ENCODE measurements at regions not wholly inside any gene's neighbourhood (a gene's known extent, or its start where the extent isn't known, plus 50 kb on each side); places are given as distances from the start of the nearest gene placed in this dataset.
"Not testable (repeated sequence)": the region's sequence is repeated elsewhere in the genome, so short reads cannot be mapped to it uniquely, and the experiment has no call there.

DNA sequence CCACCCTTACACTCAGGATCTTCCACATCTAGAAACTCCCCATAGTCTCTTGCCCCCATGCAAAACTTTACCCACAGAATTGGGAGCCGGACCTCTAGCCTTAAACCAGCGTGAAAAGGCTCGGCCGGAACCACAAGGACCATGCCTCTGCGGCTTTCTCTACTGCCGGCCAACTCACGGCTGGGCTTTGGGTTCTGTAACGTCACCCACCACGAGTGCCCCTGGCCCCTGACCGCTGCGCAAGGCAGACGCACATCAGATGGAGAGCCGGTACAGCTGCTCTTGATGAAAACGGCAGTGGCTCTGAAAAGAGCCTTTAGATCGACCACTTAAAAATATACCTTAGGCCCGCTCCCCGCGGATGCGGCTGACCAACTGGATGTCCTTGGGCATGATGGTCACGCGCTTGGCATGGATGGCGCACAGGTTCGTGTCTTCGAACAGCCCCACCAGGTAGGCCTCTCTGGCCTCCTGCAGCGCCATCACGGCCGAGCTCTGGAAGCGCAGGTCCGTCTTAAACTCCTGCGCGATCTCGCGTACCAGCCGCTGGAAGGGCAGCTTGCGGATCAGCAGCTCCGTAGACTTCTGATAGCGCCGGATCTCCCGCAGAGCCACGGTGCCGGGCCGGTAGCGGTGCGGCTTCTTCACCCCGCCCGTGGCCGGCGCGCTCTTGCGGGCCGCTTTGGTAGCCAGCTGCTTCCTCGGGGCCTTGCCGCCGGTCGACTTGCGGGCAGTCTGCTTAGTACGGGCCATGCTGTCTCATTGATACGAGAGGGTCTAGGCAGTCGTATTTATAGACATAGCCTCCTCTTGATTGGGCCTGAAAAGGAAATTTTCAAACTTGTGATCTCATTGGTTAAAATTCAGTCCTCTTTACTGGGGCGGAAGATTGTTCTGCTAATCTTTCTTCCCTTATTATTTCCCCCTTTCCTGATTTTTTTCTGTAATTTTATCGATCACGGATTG, 66.3 kb downstream of the FAM72C start:
- not testable (repeated sequence) for H3K4me3 ChIP-seq (ENCODE audit: low read depth, low read length)

DNA sequence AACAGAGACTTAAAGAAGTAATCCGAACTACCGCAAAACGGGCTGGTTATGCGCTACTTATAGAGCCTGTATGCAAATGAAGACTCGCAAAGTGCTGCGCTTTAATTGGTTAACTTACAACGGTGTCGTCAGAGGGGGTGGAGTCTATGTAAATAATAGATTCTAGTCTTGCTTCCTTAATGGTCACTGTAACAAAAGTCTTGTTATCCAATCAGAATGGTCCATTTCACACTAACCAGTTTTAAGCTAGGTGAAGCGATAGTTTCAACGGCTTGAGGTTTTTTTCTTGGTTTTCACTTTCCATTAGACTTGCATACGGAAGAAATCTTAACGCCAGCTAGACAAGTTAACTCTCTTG, 67.2 kb downstream of the FAM72C start:
- H3K4me3 ChIP-seq (ENCODE audit: low read depth, low read length): not testable (repeated sequence)

DNA sequence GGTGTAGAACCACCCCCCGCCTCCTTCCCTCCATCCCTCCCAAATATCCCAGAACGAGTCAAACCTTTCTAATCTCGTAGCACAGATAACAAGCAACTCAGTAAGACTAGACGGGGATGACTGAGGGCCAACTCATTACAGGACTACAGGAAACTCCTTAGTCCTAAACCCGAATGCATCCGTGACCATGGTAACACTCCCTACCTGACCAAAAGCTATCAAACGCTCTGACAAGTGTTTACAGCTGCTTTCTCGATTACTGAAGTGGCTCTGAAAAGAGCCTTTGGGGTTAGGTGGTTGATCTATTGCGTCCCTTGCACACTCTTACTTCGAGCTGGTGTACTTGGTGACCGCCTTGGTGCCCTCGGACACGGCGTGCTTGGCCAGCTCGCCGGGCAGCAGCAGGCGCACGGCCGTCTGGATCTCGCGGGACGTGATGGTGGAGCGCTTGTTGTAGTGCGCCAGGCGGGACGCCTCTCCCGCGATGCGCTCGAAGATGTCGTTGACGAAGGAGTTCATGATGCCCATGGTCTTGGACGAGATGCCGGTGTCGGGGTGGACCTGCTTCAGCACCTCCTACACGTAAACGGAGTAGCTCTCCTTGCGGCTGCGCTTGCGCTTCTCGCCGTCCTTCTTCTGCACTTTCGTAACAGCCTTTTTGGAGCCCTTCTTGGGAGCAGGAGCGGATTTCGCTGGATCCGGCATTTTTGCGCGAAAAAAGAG, 67.7 kb downstream of the FAM72C start:
- not testable (repeated sequence) for H3K4me3 ChIP-seq (ENCODE audit: low read depth, low read length)

DNA sequence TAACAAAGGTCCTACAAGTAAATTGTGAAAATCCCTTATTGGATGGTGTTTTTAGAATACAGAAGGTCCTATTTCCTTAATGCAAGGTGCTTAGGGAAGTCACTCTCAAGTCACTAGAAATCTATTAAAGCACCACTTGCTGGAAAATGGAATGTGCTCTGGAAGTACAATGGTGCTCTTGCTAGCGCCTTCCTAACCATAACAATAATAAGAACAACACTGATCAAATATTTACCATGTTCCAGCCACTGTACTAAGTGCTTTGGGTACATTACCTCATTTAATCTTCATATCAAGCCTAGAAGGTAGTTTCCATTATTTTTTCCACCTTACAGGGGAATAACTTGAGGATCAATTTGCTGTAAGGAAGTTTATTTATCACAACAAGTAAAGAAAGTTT, 75.4 kb downstream of the FAM72C start:
- not testable (repeated sequence) for H3K4me3 ChIP-seq (ENCODE audit: low read depth, low read length)

DNA sequence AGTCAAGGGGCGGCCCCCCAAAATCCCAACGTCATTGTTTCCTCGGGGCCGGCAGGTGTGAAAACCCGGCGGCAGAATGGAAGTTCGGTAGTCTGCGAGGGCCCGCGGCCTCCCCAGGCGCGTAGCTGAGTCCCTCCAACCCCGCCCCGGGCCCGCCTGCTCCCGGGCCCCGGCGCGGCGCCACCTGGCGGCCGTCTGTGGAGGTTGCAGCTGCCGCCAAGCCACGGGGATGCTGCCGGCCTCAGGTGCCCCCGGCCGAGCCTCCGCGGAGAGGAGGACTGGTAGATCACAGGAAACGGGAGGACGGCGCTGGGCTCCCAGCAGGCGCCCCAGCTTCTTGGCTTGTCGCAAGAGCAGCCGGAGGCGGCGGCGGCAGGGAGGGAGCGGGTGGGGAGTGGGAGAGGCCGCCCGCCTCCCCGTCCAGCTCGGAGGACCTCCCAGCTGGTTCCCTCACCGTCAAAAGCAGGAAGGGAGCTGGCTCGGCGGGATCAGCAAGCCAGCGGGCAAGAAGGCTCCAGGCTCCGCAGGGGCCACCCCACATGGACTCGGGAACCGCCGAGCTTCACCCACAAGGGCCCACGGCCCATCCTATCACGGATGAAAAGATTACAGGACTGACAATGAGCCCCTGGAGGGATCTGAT, 86.7 kb downstream of the FAM72C start:
- not testable (repeated sequence) for H3K4me3 ChIP-seq (ENCODE audit: low read depth, low read length)
- TF ChIP-seq, protein P1, sequence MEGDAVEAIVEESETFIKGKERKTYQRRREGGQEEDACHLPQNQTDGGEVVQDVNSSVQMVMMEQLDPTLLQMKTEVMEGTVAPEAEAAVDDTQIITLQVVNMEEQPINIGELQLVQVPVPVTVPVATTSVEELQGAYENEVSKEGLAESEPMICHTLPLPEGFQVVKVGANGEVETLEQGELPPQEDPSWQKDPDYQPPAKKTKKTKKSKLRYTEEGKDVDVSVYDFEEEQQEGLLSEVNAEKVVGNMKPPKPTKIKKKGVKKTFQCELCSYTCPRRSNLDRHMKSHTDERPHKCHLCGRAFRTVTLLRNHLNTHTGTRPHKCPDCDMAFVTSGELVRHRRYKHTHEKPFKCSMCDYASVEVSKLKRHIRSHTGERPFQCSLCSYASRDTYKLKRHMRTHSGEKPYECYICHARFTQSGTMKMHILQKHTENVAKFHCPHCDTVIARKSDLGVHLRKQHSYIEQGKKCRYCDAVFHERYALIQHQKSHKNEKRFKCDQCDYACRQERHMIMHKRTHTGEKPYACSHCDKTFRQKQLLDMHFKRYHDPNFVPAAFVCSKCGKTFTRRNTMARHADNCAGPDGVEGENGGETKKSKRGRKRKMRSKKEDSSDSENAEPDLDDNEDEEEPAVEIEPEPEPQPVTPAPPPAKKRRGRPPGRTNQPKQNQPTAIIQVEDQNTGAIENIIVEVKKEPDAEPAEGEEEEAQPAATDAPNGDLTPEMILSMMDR (IDR thresholded peaks at IDR 0.05; ENCODE audit: borderline replicate concordance, insufficient read depth, low read depth, low read length): peak; percentile 56

DNA sequence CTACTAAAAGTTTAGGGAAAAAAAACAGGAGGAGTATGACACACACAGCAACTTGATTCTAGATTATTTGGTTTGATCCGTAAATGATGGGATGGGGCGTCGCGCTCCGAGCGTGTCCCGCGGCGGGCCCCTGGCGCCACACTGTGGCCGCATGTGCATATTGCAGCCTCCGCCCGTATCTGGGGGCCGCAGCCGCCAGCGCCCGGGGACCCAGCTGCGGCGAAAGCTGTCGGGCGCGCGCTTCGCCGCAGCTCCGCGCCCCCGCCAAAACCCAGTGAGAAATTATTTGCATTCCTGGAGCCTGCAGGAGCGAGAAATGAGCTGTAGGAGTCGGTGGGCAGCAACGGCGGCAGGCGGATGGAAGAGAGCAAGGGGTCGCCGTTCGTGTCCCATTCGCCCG, 87.3 kb downstream of the FAM72C start:
- H3K4me3 ChIP-seq (ENCODE audit: low read depth, low read length): not testable (repeated sequence)

DNA sequence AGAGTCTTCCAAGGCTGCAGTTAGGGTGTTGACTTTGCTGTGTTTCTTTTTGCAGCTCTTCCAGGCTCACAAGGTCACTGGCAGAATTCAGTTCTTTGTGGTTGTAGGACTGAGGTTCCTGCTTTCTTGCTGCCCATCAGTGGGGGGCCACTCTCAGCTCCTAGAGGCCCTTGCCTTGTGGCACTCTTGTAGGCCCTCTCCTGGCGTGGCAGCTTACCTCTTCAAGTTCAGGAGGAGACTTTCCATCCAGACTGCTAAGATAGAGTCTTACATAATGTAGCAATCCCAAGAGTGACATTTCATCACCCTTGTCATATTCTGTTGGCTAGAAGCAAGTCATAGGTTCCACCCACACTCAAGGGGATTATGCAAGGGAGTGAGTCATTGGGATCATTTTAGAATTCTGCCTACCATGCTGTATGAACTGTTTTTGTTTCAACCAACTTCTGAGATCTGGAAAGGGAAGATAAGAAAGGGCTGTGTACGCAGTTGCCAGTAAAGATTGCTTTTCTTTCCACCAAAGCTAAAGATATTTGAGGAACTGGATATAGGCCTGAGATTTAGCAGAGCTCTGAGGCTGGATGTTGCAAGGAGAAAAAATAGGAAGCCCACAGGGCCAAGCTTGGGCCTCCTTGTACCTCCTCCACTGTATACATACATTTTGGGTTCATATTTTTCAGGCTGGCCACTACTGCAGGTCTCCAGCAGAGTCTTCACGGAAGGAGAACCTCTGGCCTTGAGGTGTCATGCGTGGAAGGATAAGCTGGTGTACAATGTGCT, 91.8 kb downstream of the FAM72C start:
- H3K4me3 ChIP-seq (ENCODE audit: low read depth, low read length): not testable (repeated sequence)

DNA sequence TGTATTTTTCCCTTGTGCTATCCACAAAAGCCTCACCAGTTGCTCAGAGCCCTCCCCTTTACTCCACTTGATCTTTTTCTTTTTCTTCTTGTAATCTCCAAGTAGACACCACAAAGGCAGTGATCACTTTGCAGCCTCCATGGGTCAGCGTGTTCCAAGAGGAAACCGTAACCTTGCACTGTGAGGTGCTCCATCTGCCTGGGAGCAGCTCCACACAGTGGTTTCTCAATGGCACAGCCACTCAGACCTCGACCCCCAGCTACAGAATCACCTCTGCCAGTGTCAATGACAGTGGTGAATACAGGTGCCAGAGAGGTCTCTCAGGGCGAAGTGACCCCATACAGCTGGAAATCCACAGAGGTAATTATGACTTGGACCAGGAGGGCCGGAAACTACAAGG, 95.8 kb downstream of the FAM72C start:
- not testable (repeated sequence) for H3K4me3 ChIP-seq (ENCODE audit: low read depth, low read length)

DNA sequence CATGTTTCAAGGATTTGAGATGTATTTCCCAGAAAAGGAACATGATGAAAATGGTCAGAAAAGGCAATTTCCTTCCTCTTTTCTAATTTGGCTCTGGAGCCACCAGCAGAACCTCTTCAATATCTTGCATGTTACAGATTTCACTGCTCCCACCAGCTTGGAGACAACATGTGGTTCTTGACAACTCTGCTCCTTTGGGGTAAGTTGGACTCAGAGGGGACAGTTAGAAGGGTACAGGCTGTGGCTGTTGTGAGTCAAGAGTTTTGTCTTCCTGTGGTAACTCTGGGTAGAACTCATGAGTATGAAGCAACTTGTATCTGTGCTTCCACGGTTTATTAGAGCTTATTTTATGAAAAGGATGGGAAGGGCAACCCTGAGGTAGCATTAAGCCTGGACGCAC, 97.2 kb downstream of the FAM72C start:
- H3K4me3 ChIP-seq (ENCODE audit: low read depth, low read length): not testable (repeated sequence)

DNA sequence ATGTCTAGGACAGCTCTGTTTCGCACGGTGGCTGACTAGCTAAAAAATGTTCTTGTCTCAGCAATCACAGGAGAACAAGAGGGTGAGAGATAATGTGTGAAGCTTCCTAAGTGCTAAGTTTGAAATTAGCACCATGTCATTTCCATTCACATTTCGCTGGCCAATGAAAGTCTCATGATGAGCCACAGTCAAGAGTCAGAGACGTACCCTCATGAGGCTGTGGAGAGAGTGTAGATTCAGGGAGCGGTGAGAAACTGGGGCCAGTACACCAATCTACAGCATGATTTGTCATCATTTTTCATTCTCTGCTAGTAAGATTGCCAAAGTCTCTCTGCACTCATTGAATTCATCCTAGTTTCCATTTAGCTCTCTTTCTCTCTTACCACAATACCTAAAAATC, 98.1 kb downstream of the FAM72C start:
- H3K4me3 ChIP-seq (ENCODE audit: low read depth, low read length): not testable (repeated sequence)

DNA sequence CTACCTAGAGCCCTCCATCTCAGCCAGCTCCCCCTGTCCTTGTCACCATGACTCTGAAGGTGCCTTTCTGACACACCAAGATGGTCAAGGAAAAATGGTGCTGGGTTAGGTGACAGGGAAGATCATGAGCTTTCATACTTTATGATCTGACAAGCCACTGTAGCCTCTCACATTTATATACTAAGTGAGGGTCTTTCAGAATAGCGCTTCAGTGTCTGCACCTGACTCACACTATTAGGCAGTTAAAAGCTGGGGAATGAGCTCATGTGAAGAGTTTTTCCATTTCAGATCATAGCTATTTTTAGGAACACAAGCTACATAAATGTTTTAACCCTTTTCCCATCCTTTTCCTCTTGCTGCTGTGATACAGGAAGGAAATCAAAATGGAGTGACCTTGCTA, 101.4 kb downstream of the FAM72C start:
- not testable (repeated sequence) for H3K4me3 ChIP-seq (ENCODE audit: low read depth, low read length)

DNA sequence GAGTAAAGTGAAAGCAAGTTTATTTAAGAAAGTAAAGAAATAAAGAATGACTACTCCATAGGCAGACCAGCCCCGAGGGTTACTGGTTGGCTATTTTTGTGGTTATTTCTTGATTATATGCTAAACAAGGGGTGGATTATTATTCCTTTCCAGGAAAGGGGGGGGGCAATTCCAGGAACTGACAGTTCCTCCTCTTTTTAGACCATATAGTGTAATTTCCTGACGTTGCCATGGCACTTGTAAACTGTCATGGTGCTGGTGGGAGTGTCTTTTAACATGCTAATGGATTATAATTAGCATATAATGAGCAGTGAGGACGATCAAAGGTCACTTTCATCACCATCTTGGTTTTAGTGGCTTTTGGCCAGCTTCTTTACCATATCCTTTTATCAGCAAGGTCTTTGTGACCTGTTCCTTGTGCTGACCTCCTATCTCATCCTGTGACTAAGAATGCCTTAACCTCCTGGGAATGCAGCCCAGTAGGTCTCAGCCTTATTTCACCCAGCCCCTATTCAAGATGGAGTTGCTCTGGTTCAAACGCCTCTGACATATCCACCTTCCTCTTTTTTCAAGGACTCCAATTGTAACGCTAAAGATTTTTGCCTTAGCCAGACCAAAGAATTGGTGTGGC, 104.1 kb downstream of the FAM72C start:
- not testable (repeated sequence) for H3K4me3 ChIP-seq (ENCODE audit: low read depth, low read length)

DNA sequence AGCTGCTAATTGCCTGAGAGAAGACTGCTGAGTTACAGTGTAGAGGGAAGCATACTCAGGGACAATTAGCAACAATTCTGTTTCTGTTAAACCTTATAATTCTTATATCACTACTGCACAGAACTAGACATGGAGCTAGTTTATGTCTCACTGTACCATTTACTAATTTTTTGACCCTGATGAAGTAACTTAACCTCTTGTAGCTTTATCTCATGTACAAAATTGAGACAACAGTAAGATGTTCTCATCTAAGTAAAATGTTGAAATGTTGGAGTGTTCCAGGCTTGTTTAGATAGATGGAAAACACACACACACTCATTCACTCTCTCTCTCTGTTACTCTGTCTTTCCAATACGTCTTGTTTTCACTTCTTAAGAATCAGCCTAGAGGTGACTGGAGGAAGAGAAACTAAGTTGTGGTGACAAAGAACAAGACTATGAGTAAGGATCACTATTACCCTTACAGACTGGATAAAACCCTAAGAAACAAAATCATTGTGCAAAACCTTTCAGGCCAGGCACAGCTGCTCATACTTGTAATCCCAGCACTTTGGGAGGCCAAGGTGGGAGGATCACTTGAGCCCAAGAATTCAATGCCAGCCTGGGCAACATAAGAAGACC, 107.8 kb downstream of the FAM72C start:
- H3K4me3 ChIP-seq (ENCODE audit: low read depth, low read length): not testable (repeated sequence)

DNA sequence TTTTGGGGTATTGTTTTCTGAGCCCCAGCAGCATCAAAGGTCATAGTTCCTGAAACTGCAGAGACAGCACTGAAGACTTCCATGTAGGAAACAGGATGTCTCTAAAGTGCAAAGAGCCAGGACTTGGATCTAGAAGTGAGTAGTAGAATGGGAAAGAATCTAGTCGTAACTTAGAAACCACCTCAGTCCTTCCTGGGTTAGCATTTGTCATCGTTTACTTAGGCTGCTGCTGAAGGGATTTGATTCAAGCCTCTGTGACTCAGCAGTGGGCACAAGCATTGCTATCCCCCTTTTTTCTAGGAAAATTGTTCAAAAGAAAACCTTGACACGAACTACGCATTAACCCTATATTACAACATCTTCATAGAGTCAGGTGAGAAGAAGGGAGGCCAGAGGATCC, 109.1 kb downstream of the FAM72C start:
- not testable (repeated sequence) for H3K4me3 ChIP-seq (ENCODE audit: low read depth, low read length)

DNA sequence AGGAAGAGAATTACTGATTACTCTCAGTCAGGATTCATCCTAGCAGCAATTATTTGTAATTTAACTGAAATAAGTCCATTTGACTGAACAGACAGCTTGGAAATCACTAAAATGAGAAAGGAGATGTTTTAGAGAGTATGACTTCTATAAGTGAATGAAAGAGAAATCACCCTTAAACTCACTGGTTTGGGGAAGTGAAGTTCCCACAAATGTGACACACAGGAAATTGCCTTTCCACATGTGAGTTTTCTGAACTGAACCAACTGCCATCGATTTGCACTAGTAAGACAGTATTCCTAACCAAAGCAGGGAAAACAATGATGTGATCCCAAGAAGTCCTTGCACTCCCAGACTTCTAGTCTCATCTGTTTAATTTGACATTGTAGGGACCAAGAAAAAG, 110.5 kb downstream of the FAM72C start:
- not testable (repeated sequence) for H3K4me3 ChIP-seq (ENCODE audit: low read depth, low read length)

DNA sequence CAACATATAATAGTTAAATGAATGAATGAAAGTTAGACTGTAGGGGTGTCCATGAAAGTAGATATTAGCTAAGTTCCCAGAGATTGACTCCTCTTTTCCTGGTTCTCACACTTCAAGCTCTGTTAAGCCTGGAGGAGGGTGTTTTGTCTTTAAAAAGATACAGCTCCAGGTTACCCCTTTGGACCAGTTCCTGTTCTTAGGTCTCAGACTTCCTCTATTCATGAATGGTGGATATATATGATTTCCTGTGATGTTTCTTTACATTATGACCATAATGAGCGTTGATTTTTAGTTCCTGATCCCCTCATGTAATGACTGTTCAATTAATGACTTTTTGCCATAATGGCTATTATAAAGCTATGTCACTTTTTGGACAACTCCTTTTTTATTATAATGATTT, 115.9 kb downstream of the FAM72C start:
- H3K4me3 ChIP-seq (ENCODE audit: low read depth, low read length): not testable (repeated sequence)

DNA sequence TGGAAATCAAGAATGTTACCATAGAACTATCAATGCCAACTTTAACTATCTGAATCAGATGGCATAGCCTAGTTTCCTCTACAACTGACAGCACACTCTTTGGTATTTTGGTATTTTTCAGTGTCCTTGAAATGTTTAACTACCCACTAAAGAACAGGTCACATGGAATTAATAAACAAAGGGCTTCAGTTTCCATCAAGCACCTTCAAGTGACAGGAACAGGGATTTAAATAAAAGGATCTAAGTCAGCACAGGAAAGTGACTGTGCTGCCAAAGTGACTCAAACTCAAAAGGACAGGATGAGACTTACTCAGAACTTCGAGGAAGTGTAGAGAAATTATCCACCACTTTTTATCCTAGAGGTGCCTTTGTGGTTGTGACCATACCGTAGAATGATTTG, 117.7 kb downstream of the FAM72C start:
- H3K4me3 ChIP-seq (ENCODE audit: low read depth, low read length): not testable (repeated sequence)

DNA sequence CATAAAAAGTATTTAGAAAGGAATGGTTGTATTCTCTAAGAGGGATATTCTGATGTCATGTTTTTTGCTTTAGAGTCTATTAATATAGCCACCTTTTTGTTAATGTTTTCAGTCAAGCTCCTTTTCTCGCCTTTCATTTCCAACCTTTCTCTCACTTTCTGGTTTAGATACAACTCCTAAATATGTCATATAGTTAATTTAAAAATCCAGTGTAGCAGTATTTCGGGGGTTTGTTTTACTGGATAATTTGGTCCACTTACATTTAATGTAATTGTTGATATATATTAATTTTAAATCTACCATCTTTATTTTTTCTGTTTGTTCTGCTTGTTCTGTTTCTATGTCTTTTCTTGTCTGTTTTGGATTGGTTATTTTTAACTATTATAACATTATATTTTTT, 121.1 kb downstream of the FAM72C start:
- H3K4me3 ChIP-seq (ENCODE audit: low read depth, low read length): not testable (repeated sequence)

All from GM12875 (cell line).